Gastroesophageal sphincter (tissue), 3 donors: ENCODE measurements at regions not wholly inside any gene's neighbourhood (a gene's known extent, or its start where the extent isn't known, plus 50 kb on each side); places are given as distances from the start of the nearest gene placed in this dataset.

Experiments
- CTCF ChIP-seq, 4 experiments: fragments of 200-600 bp in 2 of 4; fragments of 450-650 bp in 2 of 4; sonication (generic) in 1 of 4; IDR thresholded peaks; one replicate each; pipeline ENCODE4 v1.5.1; 2017 to 2019; ENCODE audit warnings: antibody characterized with exemption in 4 of 4, mild to moderate bottlenecking in 2 of 4, moderate library complexity in 2 of 4
- POLR2A ChIP-seq, 2 donors: fragments of 450-650 bp; IDR thresholded peaks; one replicate each; pipeline ENCODE4 v1.6.1; 2017; ENCODE audit warnings: antibody characterized with exemption in 2 of 2, mild to moderate bottlenecking in 2 of 2, moderate library complexity in 1 of 2
- POLR2AphosphoS5 ChIP-seq: sonication (generic); formaldehyde crosslinking; IDR thresholded peaks from one replicate; pipeline ENCODE4 v1.6.1; 2017; ENCODE audit warnings: antibody characterized with exemption

GRCh38 chr7:93819699-93820098 is 70.9 kb downstream of the TFPI2 start:
- TF ChIP-seq CTCF (IDR thresholded peaks at IDR 0.05) = no peak
- no peak for TF ChIP-seq POLR2A (IDR thresholded peaks at IDR 0.05)
- no peak for TF ChIP-seq POLR2AphosphoS5
